ENCODE measurements at regions not wholly inside any gene's neighbourhood (a gene's known extent, or its start where the extent isn't known, plus 50 kb on each side); places are given as distances from the start of the nearest gene placed in this dataset.

DNA sequence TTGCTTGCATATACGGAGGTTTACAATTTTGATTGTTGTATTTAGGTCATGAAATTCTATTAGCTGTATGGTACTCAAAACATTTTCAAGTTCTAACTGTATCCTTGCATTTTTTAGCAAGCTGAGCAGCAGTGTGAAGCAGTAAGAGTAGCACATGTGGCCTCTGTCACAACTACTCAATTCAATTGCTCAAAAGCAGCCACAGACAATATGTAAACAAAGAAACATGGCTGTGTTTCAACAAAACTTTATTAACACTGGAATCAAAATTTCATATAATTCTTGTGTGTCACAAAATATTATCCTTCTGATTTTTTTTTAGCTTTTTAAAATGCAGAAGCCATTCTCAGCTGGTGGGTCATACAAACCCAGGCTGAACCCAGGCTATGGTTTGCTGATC lies 266.7 kb upstream of the LRRN1 start:
- ChIA-PET CTCF (no interaction called here), POLR2A (ENCODE audit: low non-redundant PET) (interaction anchor here (0.7 kb wide), 1 partner anchor 64 kb away, joined by 9 read pairs; no protein-coding TSS in a partner anchor)
- intact Hi-C loops (cut with micrococcal nuclease; ENCODE audit: unreplicated experiment): no loop called here
- Histone ChIP-seq H3K9me3 (ENCODE audit: low read depth, low read length, poor library complexity, severe bottlenecking) (peaks cover 5% of the 10 kb centered on the region), H3K36me3 (ENCODE audit: insufficient read depth, low read length, poor library complexity, severe bottlenecking) (no peaks in the 10 kb centered on the region), H3K27me3 (replicated peaks; ENCODE audit: insufficient read depth, low read depth, low read length, poor library complexity) (no peaks in the 10 kb centered on the region), H3K4me3 (ENCODE audit: low read depth, low read length, poor library complexity, severe bottlenecking) (no peak overlapping the region), H3K27ac (ENCODE audit: low read depth, low read length, poor library complexity, severe bottlenecking) (no peak overlapping the region), H3K4me1 (ENCODE audit: insufficient read depth, low read length, poor library complexity, severe bottlenecking) (no peaks in the 10 kb centered on the region)
- no peak for DNase-seq (ENCODE audit: low spot score)
- BruUV-seq (replicated peaks): no TSS peak
- no peak for TF ChIP-seq EZH2 (IDR thresholded peaks at IDR 0.05; ENCODE audit: borderline replicate concordance, low read depth, low read length, poor library complexity, severe bottlenecking)
- TF ChIP-seq, protein P1, sequence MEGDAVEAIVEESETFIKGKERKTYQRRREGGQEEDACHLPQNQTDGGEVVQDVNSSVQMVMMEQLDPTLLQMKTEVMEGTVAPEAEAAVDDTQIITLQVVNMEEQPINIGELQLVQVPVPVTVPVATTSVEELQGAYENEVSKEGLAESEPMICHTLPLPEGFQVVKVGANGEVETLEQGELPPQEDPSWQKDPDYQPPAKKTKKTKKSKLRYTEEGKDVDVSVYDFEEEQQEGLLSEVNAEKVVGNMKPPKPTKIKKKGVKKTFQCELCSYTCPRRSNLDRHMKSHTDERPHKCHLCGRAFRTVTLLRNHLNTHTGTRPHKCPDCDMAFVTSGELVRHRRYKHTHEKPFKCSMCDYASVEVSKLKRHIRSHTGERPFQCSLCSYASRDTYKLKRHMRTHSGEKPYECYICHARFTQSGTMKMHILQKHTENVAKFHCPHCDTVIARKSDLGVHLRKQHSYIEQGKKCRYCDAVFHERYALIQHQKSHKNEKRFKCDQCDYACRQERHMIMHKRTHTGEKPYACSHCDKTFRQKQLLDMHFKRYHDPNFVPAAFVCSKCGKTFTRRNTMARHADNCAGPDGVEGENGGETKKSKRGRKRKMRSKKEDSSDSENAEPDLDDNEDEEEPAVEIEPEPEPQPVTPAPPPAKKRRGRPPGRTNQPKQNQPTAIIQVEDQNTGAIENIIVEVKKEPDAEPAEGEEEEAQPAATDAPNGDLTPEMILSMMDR (conservative IDR thresholded peaks at IDR 0.05; ENCODE audit: low read depth, low read length): no peak

- H3K27ac ChIP-seq (ENCODE audit: low read depth, low read length, poor library complexity, severe bottlenecking): no peak overlapping the region
- intact Hi-C loops (cut with micrococcal nuclease; ENCODE audit: unreplicated experiment): no loop called here
- H3K4me1 ChIP-seq (ENCODE audit: insufficient read depth, low read length, poor library complexity, severe bottlenecking): no peaks in the 10 kb centered on the region
- CTCF ChIA-PET: no interaction called here
- DNase-seq (ENCODE audit: low spot score): no peak
- TF ChIP-seq EZH2 (IDR thresholded peaks at IDR 0.05; ENCODE audit: borderline replicate concordance, low read depth, low read length, poor library complexity, severe bottlenecking): no peak
- TF ChIP-seq, protein P1 (conservative IDR thresholded peaks at IDR 0.05; ENCODE audit: low read depth, low read length): no peak
- POLR2A ChIA-PET (ENCODE audit: low non-redundant PET): no interaction called here
- H3K4me3 ChIP-seq (ENCODE audit: low read depth, low read length, poor library complexity, severe bottlenecking): no peak overlapping the region
- no TSS peak for BruUV-seq (replicated peaks)
- H3K36me3 ChIP-seq (ENCODE audit: insufficient read depth, low read length, poor library complexity, severe bottlenecking): no peaks in the 10 kb centered on the region
- no peaks in the 10 kb centered on the region for H3K9me3 ChIP-seq (ENCODE audit: low read depth, low read length, poor library complexity, severe bottlenecking)
- no peaks in the 10 kb centered on the region for H3K27me3 ChIP-seq (replicated peaks; ENCODE audit: insufficient read depth, low read depth, low read length, poor library complexity)
These were observed 267.8 kb upstream of the LRRN1 start for GRCh38 chr3:3531476-3531875.

GRCh38 chr3:3519266-3519665 lies 280.0 kb upstream of the LRRN1 start:
- ChIA-PET POLR2A (ENCODE audit: low non-redundant PET) (no interaction called here), CTCF (no interaction called here)
- H3K27me3 ChIP-seq (replicated peaks; ENCODE audit: insufficient read depth, low read depth, low read length, poor library complexity): no peaks in the 10 kb centered on the region
- no TSS peak for BruUV-seq (replicated peaks)
- peaks cover 16% of the 10 kb centered on the region for H3K9me3 ChIP-seq (ENCODE audit: low read depth, low read length, poor library complexity, severe bottlenecking)
- no peak for DNase-seq (ENCODE audit: low spot score)
- H3K27ac ChIP-seq (ENCODE audit: low read depth, low read length, poor library complexity, severe bottlenecking): no peak overlapping the region
- no peaks in the 10 kb centered on the region for H3K4me1 ChIP-seq (ENCODE audit: insufficient read depth, low read length, poor library complexity, severe bottlenecking)
- no peak for TF ChIP-seq EZH2 (IDR thresholded peaks at IDR 0.05; ENCODE audit: borderline replicate concordance, low read depth, low read length, poor library complexity, severe bottlenecking)
- TF ChIP-seq, protein P1 (conservative IDR thresholded peaks at IDR 0.05; ENCODE audit: low read depth, low read length): no peak
- H3K36me3 ChIP-seq (ENCODE audit: insufficient read depth, low read length, poor library complexity, severe bottlenecking): no peaks in the 10 kb centered on the region
- H3K4me3 ChIP-seq (ENCODE audit: low read depth, low read length, poor library complexity, severe bottlenecking): no peak overlapping the region
- intact Hi-C loops (cut with micrococcal nuclease; ENCODE audit: unreplicated experiment): no loop called here

Data from A673 (cell line).